ENCODE measurements at regions not wholly inside any gene's neighbourhood (a gene's known extent, or its start where the extent isn't known, plus 50 kb on each side); places are given as distances from the start of the nearest gene placed in this dataset.

DNA sequence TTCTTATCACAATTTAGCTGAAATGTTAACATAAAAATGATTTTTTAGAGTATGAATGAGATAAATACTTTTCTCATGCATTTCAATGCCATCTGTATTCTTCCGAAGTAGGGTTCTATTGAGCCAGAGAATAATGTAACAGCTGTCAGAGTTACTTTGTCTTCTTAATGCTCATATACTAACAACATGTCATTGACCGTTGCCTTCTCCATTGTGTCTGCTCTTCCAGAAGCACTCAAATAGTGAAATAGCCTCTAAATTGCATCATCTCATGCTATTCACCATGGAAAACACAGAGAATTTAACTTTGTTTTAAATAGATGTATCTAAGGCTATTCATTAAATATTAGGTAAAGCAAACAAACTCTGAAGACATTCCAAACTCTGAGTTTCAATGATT, 1875.9 kb upstream of the CDH9 start:
- FAIRE-seq = no peak

More for the DNA sequence above, 1875.9 kb upstream of the CDH9 start:
- Histone ChIP-seq H2AFZ (ENCODE audit: low read depth, low read length) (no peak overlapping the region), H3K27me3 (ENCODE audit: control insufficient read depth in 2 of 2, insufficient read depth in 2 of 2, low read length in 2 of 2) (no peaks in the 10 kb centered on the region), H3K9me1 (replicated peaks; ENCODE audit: control insufficient read depth, extremely low read depth, insufficient read depth, low read length) (no peaks in the 10 kb centered on the region), H4K20me1 (replicated peaks; ENCODE audit: control insufficient read depth, extremely low read depth, insufficient read depth, low read length) (no peaks in the 10 kb centered on the region), H3K79me2 (ENCODE audit: control insufficient read depth, insufficient read depth, low read length) (no peaks in the 10 kb centered on the region), H3K4me2 (ENCODE audit: insufficient read depth, low read length) (no peak overlapping the region), H3K9me3 (replicated peaks; ENCODE audit: control insufficient read depth, insufficient read depth, low read length) (peaks cover 5% of the 10 kb centered on the region), H3K36me3 (ENCODE audit: control insufficient read depth in 2 of 2, extremely low read depth in 1 of 2, insufficient read depth in 2 of 2, low read length in 2 of 2) (no peaks in the 10 kb centered on the region), H3K4me1 (ENCODE audit: control insufficient read depth, extremely low read depth, insufficient read depth, low read length) (no peaks in the 10 kb centered on the region), H3K4me3 (replicated peaks in 1 of 3; ENCODE audit: insufficient read depth in 1 of 3, low read depth in 1 of 3, low read length in 3 of 3) (no peak overlapping the region), H3K9ac (replicated peaks; ENCODE audit: extremely low read depth, insufficient read depth, low read length) (no peak overlapping the region), H3K27ac (ENCODE audit: insufficient read depth, low read depth, low read length) (no peak overlapping the region)
- dilution Hi-C loops (cut with MboI; ENCODE audit: extremely low pct_ligation_motif_present, low sequenced_read_pairs) (no loop called here), intact Hi-C loops (cut with micrococcal nuclease) (no loop called here)
- DNase-seq (ENCODE audit: low read depth, low spot score) = no peak
- no TSS peak for BruUV-seq (replicated peaks)
- ChIA-PET POLR2A (no interaction called here), CTCF (no interaction called here)
- TF ChIP-seq, protein P1, sequence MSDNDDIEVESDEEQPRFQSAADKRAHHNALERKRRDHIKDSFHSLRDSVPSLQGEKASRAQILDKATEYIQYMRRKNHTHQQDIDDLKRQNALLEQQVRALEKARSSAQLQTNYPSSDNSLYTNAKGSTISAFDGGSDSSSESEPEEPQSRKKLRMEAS (IDR thresholded peaks at IDR 0.05; ENCODE audit: insufficient read depth, insufficient read length) = no peak
- TF ChIP-seq, protein P2, sequence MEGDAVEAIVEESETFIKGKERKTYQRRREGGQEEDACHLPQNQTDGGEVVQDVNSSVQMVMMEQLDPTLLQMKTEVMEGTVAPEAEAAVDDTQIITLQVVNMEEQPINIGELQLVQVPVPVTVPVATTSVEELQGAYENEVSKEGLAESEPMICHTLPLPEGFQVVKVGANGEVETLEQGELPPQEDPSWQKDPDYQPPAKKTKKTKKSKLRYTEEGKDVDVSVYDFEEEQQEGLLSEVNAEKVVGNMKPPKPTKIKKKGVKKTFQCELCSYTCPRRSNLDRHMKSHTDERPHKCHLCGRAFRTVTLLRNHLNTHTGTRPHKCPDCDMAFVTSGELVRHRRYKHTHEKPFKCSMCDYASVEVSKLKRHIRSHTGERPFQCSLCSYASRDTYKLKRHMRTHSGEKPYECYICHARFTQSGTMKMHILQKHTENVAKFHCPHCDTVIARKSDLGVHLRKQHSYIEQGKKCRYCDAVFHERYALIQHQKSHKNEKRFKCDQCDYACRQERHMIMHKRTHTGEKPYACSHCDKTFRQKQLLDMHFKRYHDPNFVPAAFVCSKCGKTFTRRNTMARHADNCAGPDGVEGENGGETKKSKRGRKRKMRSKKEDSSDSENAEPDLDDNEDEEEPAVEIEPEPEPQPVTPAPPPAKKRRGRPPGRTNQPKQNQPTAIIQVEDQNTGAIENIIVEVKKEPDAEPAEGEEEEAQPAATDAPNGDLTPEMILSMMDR (IDR thresholded peaks at IDR 0.05; ENCODE audit: extremely low read depth in 1 of 2, insufficient read depth in 1 of 2, low read depth in 1 of 2, low read length in 2 of 2) = no peak
- TF ChIP-seq POLR2A (IDR thresholded peaks at IDR 0.05; ENCODE audit: low read depth, low read length) (no peak), JUN (IDR thresholded peaks at IDR 0.05; ENCODE audit: borderline replicate concordance, insufficient read depth, insufficient read length, low read depth) (no peak), FOS (IDR thresholded peaks at IDR 0.05; ENCODE audit: borderline replicate concordance, insufficient read depth, low read length) (no peak), POLR2AphosphoS5 (IDR thresholded peaks at IDR 0.05; ENCODE audit: insufficient read depth, low read depth, low read length) (no peak), EZH2 (IDR thresholded peaks at IDR 0.05; ENCODE audit: borderline replicate concordance, low read depth, low read length, severe bottlenecking) (no peak), GATA2 (IDR thresholded peaks at IDR 0.05; ENCODE audit: insufficient read depth, insufficient read length, low read depth, low read length) (no peak), MYC (IDR thresholded peaks at IDR 0.05; ENCODE audit: low read depth, low read length) (no peak)

Data from endothelial cell of umbilical vein (primary cell).